ENCODE measurements at regions not wholly inside any gene's neighbourhood (a gene's known extent, or its start where the extent isn't known, plus 50 kb on each side); places are given as distances from the start of the nearest gene placed in this dataset.

GRCh38 chr5:115702025-115702424 lies 76.2 kb upstream of the TMED7 start:
- Histone ChIP-seq H2BK20ac (ENCODE audit: low read depth, low read length) (no peak overlapping the region), H3K23ac (ENCODE audit: low read depth, low read length) (no peak overlapping the region), H3K56ac (ENCODE audit: extremely low read depth, insufficient read depth, low read length) (no peak overlapping the region), H3K9me1 (ENCODE audit: insufficient read depth, low read length) (no peaks in the 10 kb centered on the region), H4K8ac (ENCODE audit: low read depth in 2 of 2, low read length in 2 of 2) (no peak overlapping the region), H3K4me1 (ENCODE audit: control insufficient read depth, insufficient read depth, low read length) (no peaks in the 10 kb centered on the region), H3K27me3 (ENCODE audit: control insufficient read depth, insufficient read depth, low read length) (no peaks in the 10 kb centered on the region), H3K4me2 (ENCODE audit: low read depth, low read length) (no peak overlapping the region), H3K27ac (ENCODE audit: insufficient read depth, low read length) (no peak overlapping the region), H4K5ac (ENCODE audit: low read depth, low read length) (no peak overlapping the region), H4K20me1 (ENCODE audit: insufficient read depth, low read length) (no peaks in the 10 kb centered on the region), H3K9ac (ENCODE audit: low read depth, low read length) (no peak overlapping the region), H3K4ac (ENCODE audit: low read depth, low read length) (no peak overlapping the region), H4K91ac (ENCODE audit: insufficient read depth, low read depth, low read length) (no peak overlapping the region), H3K18ac (ENCODE audit: low read depth, low read length) (no peak overlapping the region), H2AFZ (replicated peaks; ENCODE audit: low read length, poor library complexity) (no peak overlapping the region), H2AK5ac (ENCODE audit: low read depth, low read length) (no peak overlapping the region), H2AK9ac (replicated peaks; ENCODE audit: low read depth, low read length, poor library complexity) (no peak overlapping the region), H3K9me3 (ENCODE audit: control insufficient read depth, insufficient read depth, low read length) (no peaks in the 10 kb centered on the region), H3K79me1 (ENCODE audit: low read depth in 1 of 2, low read length in 2 of 2) (no peaks in the 10 kb centered on the region), H3K14ac (replicated peaks; ENCODE audit: low read depth, low read length) (no peak overlapping the region), H3K36me3 (ENCODE audit: control insufficient read depth, insufficient read depth, low read length) (no peaks in the 10 kb centered on the region), H3K4me3 (ENCODE audit: insufficient read depth, low read depth, low read length) (no peak overlapping the region), H2BK15ac (ENCODE audit: low read depth, low read length) (no peak overlapping the region), H2BK5ac (ENCODE audit: low read depth, low read length, poor library complexity, severe bottlenecking) (no peak overlapping the region), H2BK120ac (ENCODE audit: low read depth, low read length) (no peak overlapping the region)
- WGBS, 2 experiments (ENCODE audit: extremely low coverage in 2 of 2, insufficient read length in 1 of 2) = no CpG with 5 or more reads among the region's 4 CpGs
- TF ChIP-seq CEBPB (IDR thresholded peaks at IDR 0.05; ENCODE audit: low read depth, low read length) = no peak
- TF ChIP-seq RAD21 (IDR thresholded peaks at IDR 0.05; ENCODE audit: low read length) = no peak
- no peak for TF ChIP-seq CHD1 (IDR thresholded peaks at IDR 0.05; ENCODE audit: low read depth, low read length)
- TF ChIP-seq SMC3 (IDR thresholded peaks at IDR 0.05; ENCODE audit: low read depth, low read length) = no peak
- no peak for TF ChIP-seq MAZ (IDR thresholded peaks at IDR 0.05; ENCODE audit: borderline replicate concordance, low read depth, low read length)
- no peak for TF ChIP-seq CTCF (conservative IDR thresholded peaks at IDR 0.05; ENCODE audit: low read depth, low read length)
- no peak for TF ChIP-seq FOS (IDR thresholded peaks at IDR 0.05; ENCODE audit: low read depth, low read length)
- TF ChIP-seq BHLHE40 (IDR thresholded peaks at IDR 0.05; ENCODE audit: low read depth, low read length) = no peak
- TF ChIP-seq NFE2L2 (IDR thresholded peaks at IDR 0.05; ENCODE audit: low read depth, low read length) = no peak
- dilution Hi-C loops (cut with HindIII; ENCODE audit: low sequenced_read_pairs, unreplicated experiment) = no loop called here
- in situ Hi-C loops (cut with MboI; ENCODE audit: low sequenced_read_pairs) = no loop called here
- CTCF ChIA-PET = interaction anchor here (0.8 kb wide), 1 partner anchor 18 kb away, joined by 3 read pairs; no protein-coding TSS in a partner anchor
- intact Hi-C loops (cut with micrococcal nuclease) = no loop called here
- no TSS peak for BruUV-seq (replicated peaks)
- no peak for DNase-seq
- ATAC-seq (ENCODE audit: low read depth) = no peak
- POLR2A ChIA-PET (ENCODE audit: unreplicated experiment) = no interaction called here
